NB4 (cell line): ENCODE measurements at regions not wholly inside any gene's neighbourhood (a gene's known extent, or its start where the extent isn't known, plus 50 kb on each side); places are given as distances from the start of the nearest gene placed in this dataset.

Source experiments
- POLR2A ChIP-seq: IDR thresholded peaks from 2 replicates; pipeline ENCODE4 v1.6.1; 2011; ENCODE audit warnings: mild to moderate bottlenecking; ENCODE audit not compliant: insufficient read length; ENCODE audit errors: extremely low read depth
- TF ChIP-seq, protein P1 (sequence below): IDR thresholded peaks from one replicate; pipeline ENCODE4 v1.5.1; 2012; ENCODE audit warnings: low read depth, low read length
- TF ChIP-seq, protein P2 (sequence below): IDR thresholded peaks from 2 replicates; pipeline ENCODE4 v1.6.1; 2011; ENCODE audit warnings: low read depth, low read length

DNA sequence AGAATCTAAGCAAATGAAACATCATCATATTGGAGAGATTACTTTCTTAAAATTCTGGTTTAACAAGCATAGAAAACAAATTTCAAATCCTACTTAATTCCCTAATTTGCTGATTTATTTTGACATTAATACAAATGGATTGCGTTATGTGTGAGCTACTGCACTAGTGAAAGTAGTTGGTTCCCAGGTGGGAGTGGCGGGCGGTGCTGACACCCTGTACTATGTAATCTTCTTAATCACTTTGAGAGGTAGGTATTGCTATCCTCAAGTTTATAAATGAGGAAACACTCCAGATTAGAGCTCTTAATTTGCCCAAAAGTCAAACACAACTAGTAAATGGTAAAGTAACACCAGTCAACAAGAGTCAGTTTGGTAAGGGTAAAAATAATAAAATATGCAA lies 131.1 kb downstream of the ELAPOR2 start:
- TF ChIP-seq, protein P1, sequence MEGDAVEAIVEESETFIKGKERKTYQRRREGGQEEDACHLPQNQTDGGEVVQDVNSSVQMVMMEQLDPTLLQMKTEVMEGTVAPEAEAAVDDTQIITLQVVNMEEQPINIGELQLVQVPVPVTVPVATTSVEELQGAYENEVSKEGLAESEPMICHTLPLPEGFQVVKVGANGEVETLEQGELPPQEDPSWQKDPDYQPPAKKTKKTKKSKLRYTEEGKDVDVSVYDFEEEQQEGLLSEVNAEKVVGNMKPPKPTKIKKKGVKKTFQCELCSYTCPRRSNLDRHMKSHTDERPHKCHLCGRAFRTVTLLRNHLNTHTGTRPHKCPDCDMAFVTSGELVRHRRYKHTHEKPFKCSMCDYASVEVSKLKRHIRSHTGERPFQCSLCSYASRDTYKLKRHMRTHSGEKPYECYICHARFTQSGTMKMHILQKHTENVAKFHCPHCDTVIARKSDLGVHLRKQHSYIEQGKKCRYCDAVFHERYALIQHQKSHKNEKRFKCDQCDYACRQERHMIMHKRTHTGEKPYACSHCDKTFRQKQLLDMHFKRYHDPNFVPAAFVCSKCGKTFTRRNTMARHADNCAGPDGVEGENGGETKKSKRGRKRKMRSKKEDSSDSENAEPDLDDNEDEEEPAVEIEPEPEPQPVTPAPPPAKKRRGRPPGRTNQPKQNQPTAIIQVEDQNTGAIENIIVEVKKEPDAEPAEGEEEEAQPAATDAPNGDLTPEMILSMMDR, result no peak
- no peak for TF ChIP-seq POLR2A
- TF ChIP-seq, protein P2, sequence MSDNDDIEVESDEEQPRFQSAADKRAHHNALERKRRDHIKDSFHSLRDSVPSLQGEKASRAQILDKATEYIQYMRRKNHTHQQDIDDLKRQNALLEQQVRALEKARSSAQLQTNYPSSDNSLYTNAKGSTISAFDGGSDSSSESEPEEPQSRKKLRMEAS, result no peak
